WTC11 (cell line): ENCODE measurements at regions not wholly inside any gene's neighbourhood (a gene's known extent, or its start where the extent isn't known, plus 50 kb on each side); places are given as distances from the start of the nearest gene placed in this dataset.

Experiments
- ATAC-seq: fragments of 200-7000 bp; cut with Tn5 transposase; 2 replicates; pipeline ENCODE4 v1.10.0; 2021; ENCODE audit warnings: mild to moderate bottlenecking, moderate library complexity
- CTCF ChIA-PET: fragments of 300-600 bp; sonication (Branson Sonifier 250); formaldehyde crosslinking; loops from one replicate; lab custom pipeline; 2021; ENCODE audit warnings: antibody characterized with exemption; lab: Charles Lee
- POLR2A ChIA-PET: fragments of 350-600 bp; sonication (Branson Sonifier 250); formaldehyde crosslinking; loops from one replicate; lab custom pipeline; 2021; ENCODE audit warnings: antibody characterized with exemption; lab: Charles Lee
- DNase-seq: peaks from one replicate; pipeline ENCODE4 v3.0.0; 2021; ENCODE audit warnings: low spot score
- H3K27ac Mint-ChIP-seq: 2 replicates; pipeline ENCODE4 v1.8.0; 2021; ENCODE audit warnings: mixed read lengths
- H3K27me3 Mint-ChIP-seq: 2 replicates; pipeline ENCODE4 v1.8.0; 2021; ENCODE audit warnings: low read depth, mild to moderate bottlenecking, moderate library complexity, mixed read lengths
- H3K36me3 Mint-ChIP-seq: 2 replicates; pipeline ENCODE4 v1.8.0; 2021; ENCODE audit warnings: mixed read lengths
- H3K4me1 Mint-ChIP-seq: 2 replicates; pipeline ENCODE4 v1.8.0; 2022; ENCODE audit warnings: mixed read lengths
- H3K4me3 Mint-ChIP-seq: 2 replicates; pipeline ENCODE4 v1.8.0; 2021; ENCODE audit warnings: mild to moderate bottlenecking, moderate library complexity, mixed read lengths
- H3K9me3 Mint-ChIP-seq: 2 replicates; pipeline ENCODE4 v1.8.0; 2021; ENCODE audit warnings: mixed read lengths
- ATF2 ChIP-seq: sonication (generic); formaldehyde crosslinking; IDR thresholded peaks from 2 replicates; pipeline ENCODE4 v1.8.1; 2022; ENCODE audit warnings: low read depth, missing genetic modification reagents, borderline replicate concordance
- E2F4 ChIP-seq: sonication (generic); formaldehyde crosslinking; IDR thresholded peaks from 2 replicates; pipeline ENCODE4 v1.8.1; 2022; ENCODE audit warnings: low read depth, mild to moderate bottlenecking, moderate library complexity, missing genetic modification reagents, borderline replicate concordance
- FOXJ3 ChIP-seq: sonication (generic); formaldehyde crosslinking; IDR thresholded peaks from 2 replicates; pipeline ENCODE4 v1.9.0; 2021; ENCODE audit warnings: missing genetic modification reagents, mild to moderate bottlenecking, borderline replicate concordance
- JUN ChIP-seq: sonication (generic); formaldehyde crosslinking; IDR thresholded peaks from 2 replicates; pipeline ENCODE4 v1.8.0; 2023; ENCODE audit warnings: mild to moderate bottlenecking, missing genetic modification reagents
- MYBL2 ChIP-seq: sonication (generic); formaldehyde crosslinking; IDR thresholded peaks from 2 replicates; pipeline ENCODE4 v1.8.1; 2023; ENCODE audit warnings: mild to moderate bottlenecking, moderate library complexity, missing genetic modification reagents
- NR1H2 ChIP-seq: sonication (generic); formaldehyde crosslinking; IDR thresholded peaks from 2 replicates; pipeline ENCODE4 v1.9.0; 2021; ENCODE audit warnings: mild to moderate bottlenecking, moderate library complexity, missing genetic modification reagents
- PRRX2 ChIP-seq: fragments of 250-450 bp; sonication (Bioruptor Pico); IDR thresholded peaks from 2 replicates; pipeline ENCODE4 v1.8.0; 2021; ENCODE audit warnings: mild to moderate bottlenecking
- SMAD3 ChIP-seq: sonication (generic); formaldehyde crosslinking; IDR thresholded peaks from 2 replicates; pipeline ENCODE4 v1.8.0; 2022; ENCODE audit warnings: missing genetic modification reagents, mild to moderate bottlenecking, borderline replicate concordance
- ZNF396 ChIP-seq: fragments of 250-450 bp; sonication (Bioruptor Pico); IDR thresholded peaks from 2 replicates; pipeline ENCODE4 v1.8.0; 2021; ENCODE audit warnings: mild to moderate bottlenecking, moderate library complexity, borderline replicate concordance
- TF ChIP-seq, protein P1 (sequence below): sonication (generic); formaldehyde crosslinking; IDR thresholded peaks from 2 replicates; pipeline ENCODE4 v1.8.0; 2022; ENCODE audit warnings: mild to moderate bottlenecking, missing genetic modification reagents
- TF ChIP-seq, protein P2 (sequence below): sonication (generic); formaldehyde crosslinking; conservative IDR thresholded peaks from 2 replicates; pipeline ENCODE4 v1.8.1; 2023; ENCODE audit warnings: mild to moderate bottlenecking, low read depth, missing genetic modification reagents, moderate library complexity
- TF ChIP-seq, protein P3 (sequence below): sonication (generic); formaldehyde crosslinking; IDR thresholded peaks from 2 replicates; pipeline ENCODE4 v1.8.1; 2023; ENCODE audit warnings: mild to moderate bottlenecking, missing genetic modification reagents, borderline replicate concordance
- TF ChIP-seq, protein P4 (sequence below): sonication (generic); formaldehyde crosslinking; IDR thresholded peaks from 2 replicates; pipeline ENCODE4 v1.8.0; 2022; ENCODE audit warnings: mild to moderate bottlenecking, missing genetic modification reagents

GRCh38 chr16:64751906-64752305, 370.0 kb downstream of the CDH11 start:
- Mint-ChIP-seq H3K36me3 (no peaks in the 10 kb centered on the region), H3K4me1 (no peaks in the 10 kb centered on the region), H3K27me3 (no peaks in the 10 kb centered on the region), H3K9me3 (no peaks in the 10 kb centered on the region), H3K4me3 (no peak overlapping the region), H3K27ac (no peak overlapping the region)
- TF ChIP-seq NR1H2 (no peak), MYBL2 (CRISPR knock-in tag) (no peak), ATF2 (CRISPR knock-in tag) (no peak), PRRX2 (CRISPR knock-in tag) (no peak), E2F4 (no peak), SMAD3 (CRISPR knock-in tag) (no peak)
- TF ChIP-seq, protein P1, sequence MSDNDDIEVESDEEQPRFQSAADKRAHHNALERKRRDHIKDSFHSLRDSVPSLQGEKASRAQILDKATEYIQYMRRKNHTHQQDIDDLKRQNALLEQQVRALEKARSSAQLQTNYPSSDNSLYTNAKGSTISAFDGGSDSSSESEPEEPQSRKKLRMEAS (CRISPR knock-in tag), result no peak
- ATAC-seq (no peak), DNase-seq (no peak)
- POLR2A ChIA-PET, result interaction anchor here (0.7 kb wide), 1 partner anchor 1918 kb away, joined by 4 read pairs; no protein-coding TSS in a partner anchor
- CTCF ChIA-PET, result no interaction called here

DNA sequence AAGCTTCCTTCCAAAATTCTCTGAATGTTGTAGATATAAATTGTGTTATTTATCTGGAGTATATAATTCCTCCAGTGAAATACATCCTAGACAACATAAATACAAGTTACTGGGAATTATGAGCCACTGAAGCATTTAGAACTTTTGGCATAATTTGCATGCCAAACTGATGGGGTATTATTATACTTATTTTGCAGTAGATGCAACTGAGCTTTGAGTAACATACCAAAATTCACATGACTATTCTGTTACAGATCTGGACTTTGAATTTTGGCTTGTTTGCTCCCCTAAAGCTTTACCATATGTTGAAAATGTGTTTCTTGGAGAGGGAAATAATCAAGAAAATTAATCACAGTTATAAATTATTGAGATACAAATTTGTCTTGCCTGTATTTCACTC, 372.5 kb downstream of the CDH11 start:
- no peaks in the 10 kb centered on the region for H3K36me3 Mint-ChIP-seq
- H3K4me1 Mint-ChIP-seq, result peaks cover 17% of the 10 kb centered on the region
- TF ChIP-seq, protein P2, sequence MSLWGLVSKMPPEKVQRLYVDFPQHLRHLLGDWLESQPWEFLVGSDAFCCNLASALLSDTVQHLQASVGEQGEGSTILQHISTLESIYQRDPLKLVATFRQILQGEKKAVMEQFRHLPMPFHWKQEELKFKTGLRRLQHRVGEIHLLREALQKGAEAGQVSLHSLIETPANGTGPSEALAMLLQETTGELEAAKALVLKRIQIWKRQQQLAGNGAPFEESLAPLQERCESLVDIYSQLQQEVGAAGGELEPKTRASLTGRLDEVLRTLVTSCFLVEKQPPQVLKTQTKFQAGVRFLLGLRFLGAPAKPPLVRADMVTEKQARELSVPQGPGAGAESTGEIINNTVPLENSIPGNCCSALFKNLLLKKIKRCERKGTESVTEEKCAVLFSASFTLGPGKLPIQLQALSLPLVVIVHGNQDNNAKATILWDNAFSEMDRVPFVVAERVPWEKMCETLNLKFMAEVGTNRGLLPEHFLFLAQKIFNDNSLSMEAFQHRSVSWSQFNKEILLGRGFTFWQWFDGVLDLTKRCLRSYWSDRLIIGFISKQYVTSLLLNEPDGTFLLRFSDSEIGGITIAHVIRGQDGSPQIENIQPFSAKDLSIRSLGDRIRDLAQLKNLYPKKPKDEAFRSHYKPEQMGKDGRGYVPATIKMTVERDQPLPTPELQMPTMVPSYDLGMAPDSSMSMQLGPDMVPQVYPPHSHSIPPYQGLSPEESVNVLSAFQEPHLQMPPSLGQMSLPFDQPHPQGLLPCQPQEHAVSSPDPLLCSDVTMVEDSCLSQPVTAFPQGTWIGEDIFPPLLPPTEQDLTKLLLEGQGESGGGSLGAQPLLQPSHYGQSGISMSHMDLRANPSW, result no peak
- TF ChIP-seq FOXJ3 (CRISPR knock-in tag) (no peak), JUN (CRISPR knock-in tag) (no peak), ZNF396 (no peak), PRRX2 (CRISPR knock-in tag) (no peak), E2F4 (no peak)
- TF ChIP-seq, protein P3, sequence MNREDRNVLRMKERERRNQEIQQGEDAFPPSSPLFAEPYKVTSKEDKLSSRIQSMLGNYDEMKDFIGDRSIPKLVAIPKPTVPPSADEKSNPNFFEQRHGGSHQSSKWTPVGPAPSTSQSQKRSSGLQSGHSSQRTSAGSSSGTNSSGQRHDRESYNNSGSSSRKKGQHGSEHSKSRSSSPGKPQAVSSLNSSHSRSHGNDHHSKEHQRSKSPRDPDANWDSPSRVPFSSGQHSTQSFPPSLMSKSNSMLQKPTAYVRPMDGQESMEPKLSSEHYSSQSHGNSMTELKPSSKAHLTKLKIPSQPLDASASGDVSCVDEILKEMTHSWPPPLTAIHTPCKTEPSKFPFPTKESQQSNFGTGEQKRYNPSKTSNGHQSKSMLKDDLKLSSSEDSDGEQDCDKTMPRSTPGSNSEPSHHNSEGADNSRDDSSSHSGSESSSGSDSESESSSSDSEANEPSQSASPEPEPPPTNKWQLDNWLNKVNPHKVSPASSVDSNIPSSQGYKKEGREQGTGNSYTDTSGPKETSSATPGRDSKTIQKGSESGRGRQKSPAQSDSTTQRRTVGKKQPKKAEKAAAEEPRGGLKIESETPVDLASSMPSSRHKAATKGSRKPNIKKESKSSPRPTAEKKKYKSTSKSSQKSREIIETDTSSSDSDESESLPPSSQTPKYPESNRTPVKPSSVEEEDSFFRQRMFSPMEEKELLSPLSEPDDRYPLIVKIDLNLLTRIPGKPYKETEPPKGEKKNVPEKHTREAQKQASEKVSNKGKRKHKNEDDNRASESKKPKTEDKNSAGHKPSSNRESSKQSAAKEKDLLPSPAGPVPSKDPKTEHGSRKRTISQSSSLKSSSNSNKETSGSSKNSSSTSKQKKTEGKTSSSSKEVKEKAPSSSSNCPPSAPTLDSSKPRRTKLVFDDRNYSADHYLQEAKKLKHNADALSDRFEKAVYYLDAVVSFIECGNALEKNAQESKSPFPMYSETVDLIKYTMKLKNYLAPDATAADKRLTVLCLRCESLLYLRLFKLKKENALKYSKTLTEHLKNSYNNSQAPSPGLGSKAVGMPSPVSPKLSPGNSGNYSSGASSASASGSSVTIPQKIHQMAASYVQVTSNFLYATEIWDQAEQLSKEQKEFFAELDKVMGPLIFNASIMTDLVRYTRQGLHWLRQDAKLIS (CRISPR knock-in tag), result no peak
- TF ChIP-seq, protein P4, sequence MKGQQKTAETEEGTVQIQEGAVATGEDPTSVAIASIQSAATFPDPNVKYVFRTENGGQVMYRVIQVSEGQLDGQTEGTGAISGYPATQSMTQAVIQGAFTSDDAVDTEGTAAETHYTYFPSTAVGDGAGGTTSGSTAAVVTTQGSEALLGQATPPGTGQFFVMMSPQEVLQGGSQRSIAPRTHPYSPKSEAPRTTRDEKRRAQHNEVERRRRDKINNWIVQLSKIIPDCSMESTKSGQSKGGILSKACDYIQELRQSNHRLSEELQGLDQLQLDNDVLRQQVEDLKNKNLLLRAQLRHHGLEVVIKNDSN, result no peak
- ChIA-PET POLR2A (no interaction called here), CTCF (no interaction called here)
- H3K4me3 Mint-ChIP-seq, result no peak overlapping the region
- H3K27me3 Mint-ChIP-seq, result no peaks in the 10 kb centered on the region
- DNase-seq (no peak), ATAC-seq (no peak)
- no peak overlapping the region for H3K27ac Mint-ChIP-seq
- H3K9me3 Mint-ChIP-seq, result no peaks in the 10 kb centered on the region
